IPS-NIHi7 (cell line): ENCODE measurements at regions not wholly inside any gene's neighbourhood (a gene's known extent, or its start where the extent isn't known, plus 50 kb on each side); places are given as distances from the start of the nearest gene placed in this dataset.
"Not testable (repeated sequence)": the region's sequence is repeated elsewhere in the genome, so short reads cannot be mapped to it uniquely, and the experiment has no call there.

ENCODE experiments used
- DNase-seq: peaks from one replicate; pipeline ENCODE4 v3.0.0; 2012; ENCODE audit warnings: mixed read lengths; ENCODE audit errors: extremely low spot score

- DNase-seq, result peak; percentile 70
Observed at GRCh38 chr12:46983959-46984841, 95.2 kb upstream of the PCED1B start.

GRCh38 chr12:46985816-46986215 is 93.6 kb upstream of the PCED1B start:
- no peak for DNase-seq

GRCh38 chr12:46988122-46988521 is 91.3 kb upstream of the PCED1B start:
- not testable (repeated sequence) for DNase-seq

- no peak for DNase-seq
Observed at GRCh38 chr12:46990211-46990610, 89.2 kb upstream of the PCED1B start.

GRCh38 chr12:46992051-46992450 is 87.4 kb upstream of the PCED1B start:
- DNase-seq, result not testable (repeated sequence)

GRCh38 chr12:46998811-46999368 is 80.5 kb upstream of the PCED1B start:
- DNase-seq, result no peak

- no peak for DNase-seq
Observed at GRCh38 chr12:47004634-47005033, 74.8 kb upstream of the PCED1B start.

- no peak for DNase-seq
Observed at GRCh38 chr12:47007048-47007447, 72.4 kb upstream of the PCED1B start.

- DNase-seq, result no peak
Observed at GRCh38 chr12:47012552-47012951, 66.9 kb upstream of the PCED1B start.

- DNase-seq, result no peak
Observed at GRCh38 chr12:47014474-47014873, 64.9 kb upstream of the PCED1B start.

GRCh38 chr12:47015381-47015780 is 64.0 kb upstream of the PCED1B start:
- DNase-seq, result no peak

- no peak for DNase-seq
Observed at GRCh38 chr12:47017041-47017713, 62.2 kb upstream of the PCED1B start.

GRCh38 chr12:47017901-47018475 is 61.4 kb upstream of the PCED1B start:
- DNase-seq, result no peak

GRCh38 chr12:47020211-47020821 is 59.1 kb upstream of the PCED1B start:
- DNase-seq, result no peak

GRCh38 chr12:47021298-47021697 is 58.1 kb upstream of the PCED1B start:
- DNase-seq, result peak; percentile 39

GRCh38 chr12:47022296-47022695 is 57.1 kb upstream of the PCED1B start:
- DNase-seq, result no peak

GRCh38 chr12:47023311-47023710 is 56.1 kb upstream of the PCED1B start:
- DNase-seq, result no peak

GRCh38 chr12:47023953-47024352 is 55.5 kb upstream of the PCED1B start:
- DNase-seq, result no peak

GRCh38 chr12:47024463-47024862 is 55.0 kb upstream of the PCED1B start:
- no peak for DNase-seq

- no peak for DNase-seq
Observed at GRCh38 chr12:47025349-47025748, 54.1 kb upstream of the PCED1B start.

- no peak for DNase-seq
Observed at GRCh38 chr12:47025798-47026197, 53.6 kb upstream of the PCED1B start.

GRCh38 chr12:47026291-47026690 is 53.1 kb upstream of the PCED1B start:
- no peak for DNase-seq
